ENCODE measurements at regions not wholly inside any gene's neighbourhood (a gene's known extent, or its start where the extent isn't known, plus 50 kb on each side); places are given as distances from the start of the nearest gene placed in this dataset.

- no peak for DNase-seq (ENCODE audit: low spot score)
Measured at GRCh38 chr13:55660851-55661250, 1479.9 kb upstream of the PRR20A start.

- no peak for DNase-seq (ENCODE audit: low spot score)
Measured at GRCh38 chr13:55661505-55661904, 1479.2 kb upstream of the PRR20A start.

DNA sequence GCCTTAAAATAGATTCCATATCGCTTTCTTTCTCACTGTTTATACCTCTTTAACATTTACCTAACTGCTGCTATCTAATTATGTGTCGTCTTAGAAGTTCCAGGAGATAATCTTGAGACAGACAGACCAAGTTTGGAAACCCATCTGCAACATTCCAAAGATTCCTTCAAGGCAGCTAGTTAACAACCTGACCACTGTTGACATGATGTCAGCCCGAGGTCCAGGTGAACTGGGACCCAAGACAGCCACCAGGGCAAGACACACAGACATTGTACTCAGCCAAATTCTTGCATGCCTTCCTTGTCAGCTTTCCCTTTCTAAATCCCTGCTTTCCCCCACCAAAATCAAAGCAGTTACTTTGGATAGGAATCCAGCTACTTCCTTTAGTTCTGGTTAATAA, 1476.5 kb upstream of the PRR20A start:
- no peak for DNase-seq (ENCODE audit: low spot score)

DNA sequence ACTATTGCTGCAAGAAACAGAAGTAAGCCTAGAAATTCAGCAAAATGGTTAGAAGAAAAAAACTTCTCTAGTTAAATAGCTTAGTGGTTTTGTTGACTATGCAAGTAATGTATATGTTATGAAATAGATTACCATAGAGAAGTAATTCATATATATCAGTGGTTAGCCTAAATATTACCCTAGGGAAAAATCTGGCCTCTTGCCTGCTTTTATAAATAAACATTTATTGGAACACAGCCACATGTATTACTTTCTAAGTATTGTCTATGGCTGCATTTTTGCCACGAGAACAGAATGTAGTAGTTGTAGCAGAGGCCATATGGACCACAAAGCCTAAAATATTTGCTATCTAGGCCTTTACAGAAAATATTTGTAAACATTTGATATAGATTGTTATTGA, 1471.7 kb upstream of the PRR20A start:
- no peak for DNase-seq (ENCODE audit: low spot score)

- no peak for DNase-seq (ENCODE audit: low spot score)
Measured at GRCh38 chr13:55673910-55674309, 1466.8 kb upstream of the PRR20A start.

GRCh38 chr13:55682776-55683175, 1457.9 kb upstream of the PRR20A start:
- no peak for DNase-seq (ENCODE audit: low spot score)

DNA sequence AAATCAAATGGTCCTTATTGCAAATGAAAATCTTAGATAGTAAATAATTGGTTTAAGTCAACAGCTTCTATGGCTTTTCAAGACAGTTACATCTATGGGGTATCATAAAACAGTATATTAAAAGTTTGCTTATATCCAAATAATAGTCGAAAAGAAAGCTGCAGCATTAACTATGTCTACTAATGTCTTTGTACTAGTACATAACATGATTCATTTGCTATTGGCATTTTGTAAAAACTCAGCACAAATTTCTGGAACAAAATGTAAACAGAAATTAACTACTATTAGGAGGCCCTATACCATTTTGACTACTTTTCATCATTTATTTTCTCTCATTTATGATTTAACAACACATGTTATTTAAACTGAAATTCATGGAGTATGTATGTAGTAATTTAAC, 1435.2 kb upstream of the PRR20A start:
- DNase-seq (ENCODE audit: low spot score): no peak

GRCh38 chr13:55705971-55706370, 1434.7 kb upstream of the PRR20A start:
- no peak for DNase-seq (ENCODE audit: low spot score)

- DNase-seq (ENCODE audit: low spot score): no peak
Measured at GRCh38 chr13:55714120-55714519, 1426.6 kb upstream of the PRR20A start.

DNA sequence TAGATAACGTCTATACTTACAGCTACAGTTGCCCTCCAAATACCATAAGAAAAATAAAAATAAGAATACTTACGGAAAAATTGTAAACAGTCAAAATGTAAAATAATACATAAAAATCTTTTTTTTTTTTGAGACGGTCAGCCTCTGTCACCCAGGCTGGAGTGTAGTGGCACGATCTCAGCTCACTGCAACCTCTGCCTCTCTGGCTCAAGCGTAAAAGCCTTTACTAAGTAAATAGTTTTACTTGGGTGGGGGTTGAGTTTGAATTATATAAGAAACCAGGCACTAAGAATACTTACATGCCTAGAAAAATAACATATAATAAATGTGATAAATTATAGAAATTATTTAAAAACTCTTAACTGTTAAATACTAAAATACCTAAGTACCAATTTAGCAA, 1413.0 kb upstream of the PRR20A start:
- DNase-seq (ENCODE audit: low spot score): no peak

DNA sequence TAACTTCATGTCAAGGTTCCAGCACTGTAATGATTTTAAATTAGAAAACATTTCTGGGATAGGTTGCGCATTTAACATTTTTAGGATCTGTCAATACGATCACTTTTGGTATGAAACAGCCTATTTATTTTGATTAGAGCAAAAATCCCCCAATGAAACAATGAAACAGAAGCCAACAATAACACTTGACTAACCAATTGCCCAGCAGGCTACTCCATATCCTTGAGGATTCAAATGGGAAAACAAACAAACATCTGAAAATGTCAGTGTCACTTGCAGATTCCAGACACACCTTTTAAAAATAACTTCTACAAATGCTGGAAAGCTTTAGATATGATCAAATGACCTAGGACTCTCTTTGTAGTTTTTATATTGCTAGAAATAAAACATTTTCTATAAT, 1412.5 kb upstream of the PRR20A start:
- no peak for DNase-seq (ENCODE audit: low spot score)

- DNase-seq (ENCODE audit: low spot score): no peak
Measured at GRCh38 chr13:55745828-55746227, 1394.9 kb upstream of the PRR20A start.

GRCh38 chr13:55761986-55762385, 1378.7 kb upstream of the PRR20A start:
- DNase-seq (ENCODE audit: low spot score): peak; percentile 0

GRCh38 chr13:55777612-55778011, 1363.1 kb upstream of the PRR20A start:
- no peak for DNase-seq (ENCODE audit: low spot score)

DNA sequence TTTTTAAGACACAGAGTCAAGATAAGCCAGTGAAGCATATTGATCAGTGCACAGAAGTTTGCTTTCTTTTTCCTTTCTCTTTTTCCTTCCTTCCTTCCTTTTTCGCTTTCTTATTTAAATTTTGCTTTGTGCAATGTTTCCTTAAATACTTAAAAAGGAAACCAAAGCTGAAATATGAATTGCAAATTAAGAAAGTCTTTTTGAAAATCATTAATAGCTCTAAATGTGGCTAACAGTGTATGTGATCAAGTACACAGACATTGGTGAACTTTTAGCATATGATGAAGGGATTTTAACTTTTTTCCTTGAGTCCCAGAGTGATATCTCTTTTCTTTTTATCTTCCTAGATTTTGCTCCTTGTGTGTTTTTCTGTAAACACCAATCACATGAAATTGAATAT, 1356.9 kb upstream of the PRR20A start:
- DNase-seq (ENCODE audit: low spot score): no peak

DNA sequence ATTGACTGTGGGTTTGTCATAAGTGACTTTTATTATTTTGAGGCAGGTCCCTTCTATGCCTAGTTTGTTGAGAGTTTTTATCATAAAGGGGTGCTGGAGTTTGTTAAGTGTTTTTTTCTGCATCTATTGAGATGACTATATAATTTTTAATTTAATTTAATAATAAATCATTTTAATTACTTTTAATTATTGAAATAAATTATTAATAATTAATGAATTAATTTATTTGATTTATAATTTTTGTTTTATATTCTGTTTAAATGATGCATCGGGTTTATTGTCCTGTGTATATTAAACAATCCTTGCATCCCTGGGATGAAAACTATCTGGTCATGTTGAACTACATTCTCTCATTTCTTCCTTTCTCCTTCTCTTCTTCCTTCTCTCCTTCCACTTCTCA, 1352.2 kb upstream of the PRR20A start:
- DNase-seq (ENCODE audit: low spot score): no peak

- DNase-seq (ENCODE audit: low spot score): no peak
Measured at GRCh38 chr13:55792544-55793193, 1348.0 kb upstream of the PRR20A start.

GRCh38 chr13:55815458-55816033, 1325.2 kb upstream of the PRR20A start:
- no peak for DNase-seq (ENCODE audit: low spot score)

DNA sequence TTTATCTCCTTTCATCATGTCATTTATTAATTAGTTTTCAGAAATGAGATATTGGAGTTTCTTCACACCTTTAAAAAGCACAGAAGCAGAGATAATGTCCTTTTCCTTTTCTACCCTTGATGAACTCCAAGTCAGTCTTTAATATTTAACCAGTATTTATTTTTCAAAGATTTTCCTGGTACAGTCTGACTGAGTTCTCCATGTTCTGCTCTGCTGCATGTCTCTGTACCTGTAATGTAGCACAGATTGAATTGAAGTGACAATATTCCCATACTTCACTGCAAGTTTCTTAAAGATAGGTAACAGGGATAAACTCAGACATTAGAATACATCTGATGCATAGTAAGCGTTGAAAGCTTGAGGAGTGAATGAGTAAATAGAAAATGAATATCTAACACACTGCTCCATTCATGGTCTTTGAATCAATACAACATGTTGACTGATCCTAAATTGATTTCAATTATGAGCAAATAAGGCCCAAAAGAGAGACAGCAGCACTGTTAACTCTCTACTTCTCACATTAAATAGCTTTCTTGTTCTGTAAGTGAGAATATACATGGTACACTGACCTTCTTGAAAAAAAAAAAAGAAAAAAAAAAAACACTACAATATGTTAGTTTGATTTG, 1323.6 kb upstream of the PRR20A start:
- no peak for DNase-seq (ENCODE audit: low spot score)

GRCh38 chr13:55820817-55821216, 1319.9 kb upstream of the PRR20A start:
- DNase-seq (ENCODE audit: low spot score): no peak

GRCh38 chr13:55869648-55870047, 1271.1 kb upstream of the PRR20A start:
- no peak for DNase-seq (ENCODE audit: low spot score)

GRCh38 chr13:55887561-55887960, 1253.2 kb upstream of the PRR20A start:
- DNase-seq (ENCODE audit: low spot score): no peak

DNA sequence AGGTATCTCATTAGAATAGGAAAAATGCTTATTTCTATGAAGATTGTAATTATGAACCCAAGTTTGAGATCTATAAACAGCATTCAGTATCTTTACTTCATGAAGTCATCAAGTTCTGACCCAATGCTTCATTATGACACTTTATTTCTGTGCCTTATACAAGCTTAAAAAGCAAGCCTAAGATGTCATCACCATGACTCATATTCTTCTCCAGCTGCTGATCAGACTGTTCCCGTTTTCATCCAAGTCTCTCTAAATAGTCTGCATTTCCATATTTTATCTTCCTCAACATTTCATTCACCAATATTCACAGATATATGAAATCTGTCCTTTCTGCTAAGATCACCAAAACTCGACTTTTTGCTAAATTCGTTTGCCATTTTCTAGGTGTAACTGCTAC, 1247.2 kb upstream of the PRR20A start:
- DNase-seq (ENCODE audit: low spot score): no peak

GRCh38 chr13:55937180-55937579, 1203.5 kb upstream of the PRR20A start:
- DNase-seq (ENCODE audit: low spot score): no peak
